GM12891 (cell line): ENCODE measurements at regions not wholly inside any gene's neighbourhood (a gene's known extent, or its start where the extent isn't known, plus 50 kb on each side); places are given as distances from the start of the nearest gene placed in this dataset.

Experiments
- POLR2A ChIP-seq: IDR thresholded peaks from 2 replicates; pipeline ENCODE4 v1.6.1; 2011; ENCODE audit warnings: low read depth, low read length, control low read depth
- POLR2AphosphoS5 ChIP-seq: IDR thresholded peaks from 2 replicates; pipeline ENCODE4 v1.6.1; 2011; ENCODE audit warnings: low read depth, low read length, control low read depth
- TAF1 ChIP-seq: IDR thresholded peaks from 2 replicates; pipeline ENCODE4 v1.6.1; 2011; ENCODE audit warnings: low read depth, low read length, control low read depth

GRCh38 chr12:98295681-98296080 lies 219.7 kb upstream of the TMPO start:
- no peak for TF ChIP-seq TAF1
- no peak for TF ChIP-seq POLR2A
- TF ChIP-seq POLR2AphosphoS5, result no peak
